NCI-H1092 treated with DMSO at 0.1 percent for 48 hours (cell line): ENCODE measurements at regions not wholly inside any gene's neighbourhood (a gene's known extent, or its start where the extent isn't known, plus 50 kb on each side); places are given as distances from the start of the nearest gene placed in this dataset.
"Not testable (repeated sequence)": the region's sequence is repeated elsewhere in the genome, so short reads cannot be mapped to it uniquely, and the experiment has no call there.

Source experiments
- DNase-seq: peaks from one replicate; lab custom pipeline; 2025; lab: John Stamatoyannopoulos, UW

GRCh38 chr3:194884649-194885315 lies 199.1 kb downstream of the FAM43A start:
- no peak for DNase-seq

GRCh38 chr3:194885766-194886165 lies 200.1 kb downstream of the FAM43A start:
- DNase-seq = no peak

- DNase-seq = no peak
These were observed 201.2 kb downstream of the FAM43A start for GRCh38 chr3:194886836-194887235.

- DNase-seq = not testable (repeated sequence)
These were observed 202.4 kb downstream of the FAM43A start for GRCh38 chr3:194888062-194888461.

GRCh38 chr3:194888916-194889315 lies 203.2 kb downstream of the FAM43A start:
- no peak for DNase-seq

GRCh38 chr3:194890091-194890490 lies 204.4 kb downstream of the FAM43A start:
- DNase-seq = no peak

GRCh38 chr3:194893121-194893987 lies 207.7 kb downstream of the FAM43A start:
- no peak for DNase-seq

GRCh38 chr3:194894538-194894937 lies 208.9 kb downstream of the FAM43A start:
- DNase-seq = no peak

- no peak for DNase-seq
These were observed 215.3 kb downstream of the FAM43A start for GRCh38 chr3:194900854-194901522.

GRCh38 chr3:194903447-194903846 lies 217.8 kb downstream of the FAM43A start:
- DNase-seq = not testable (repeated sequence)

- DNase-seq = not testable (repeated sequence)
These were observed 219.3 kb downstream of the FAM43A start for GRCh38 chr3:194904999-194905398.

- no peak for DNase-seq
These were observed 220.0 kb downstream of the FAM43A start for GRCh38 chr3:194905696-194906095.

GRCh38 chr3:194906229-194906629 lies 220.5 kb downstream of the FAM43A start:
- no peak for DNase-seq

- DNase-seq = no peak
These were observed 221.4 kb downstream of the FAM43A start for GRCh38 chr3:194906970-194907629.

GRCh38 chr3:194907811-194908210 lies 222.1 kb downstream of the FAM43A start:
- DNase-seq = no peak

GRCh38 chr3:194908496-194908895 lies 222.8 kb downstream of the FAM43A start:
- no peak for DNase-seq

- DNase-seq = no peak
These were observed 223.3 kb downstream of the FAM43A start for GRCh38 chr3:194908972-194909371.

- no peak for DNase-seq
These were observed 224.8 kb downstream of the FAM43A start for GRCh38 chr3:194910414-194910984.

GRCh38 chr3:194913316-194913715 lies 227.6 kb downstream of the FAM43A start:
- DNase-seq = no peak

GRCh38 chr3:194924889-194925288 lies 239.2 kb downstream of the FAM43A start:
- DNase-seq = not testable (repeated sequence)

GRCh38 chr3:194925614-194926013 lies 239.9 kb downstream of the FAM43A start:
- no peak for DNase-seq

GRCh38 chr3:194928227-194928626 lies 242.5 kb downstream of the FAM43A start:
- DNase-seq = no peak
